Endothelial cell of umbilical vein (primary cell): ENCODE measurements at regions not wholly inside any gene's neighbourhood (a gene's known extent, or its start where the extent isn't known, plus 50 kb on each side); places are given as distances from the start of the nearest gene placed in this dataset.

Experiments
- BruUV-seq: library from RNA; stranded (reverse); fragments of 400-500 nt; replicated peaks from 2 replicates; lab custom pipeline; 2021; lab: Mats Ljungman, UMichigan
- CTCF ChIA-PET: fragments of 300-600, 350-600 bp; sonication (Branson Sonifier 250); formaldehyde crosslinking; loops from one replicate; lab custom pipeline; 2021; ENCODE audit warnings: antibody characterized with exemption, inconsistent platforms; lab: Charles Lee
- POLR2A ChIA-PET: fragments of 300-600, 350-600 bp; sonication (Branson Sonifier 250); formaldehyde crosslinking; loops from one replicate; lab custom pipeline; 2021; ENCODE audit warnings: antibody characterized with exemption, inconsistent platforms; lab: Charles Lee
- DNase-seq: peaks from one replicate; pipeline ENCODE4 v3.0.0-alpha.2; 2011; ENCODE audit warnings: low read depth, low spot score
- FAIRE-seq: peaks from 2 replicates; lab custom pipeline; 2011; peaks lifted over from hg19 to GRCh38; lab: Jason Lieb, UNC
- H2AFZ ChIP-seq: 2 replicates; pipeline ENCODE4 v1.6.0; 2012; ENCODE audit warnings: low read depth, low read length, control low read depth, inconsistent platforms
- H3K27ac ChIP-seq: 2 replicates; pipeline ENCODE4 v1.5.1; 2011; ENCODE audit warnings: low read depth, mild to moderate bottlenecking, control low read depth, low read length, moderate library complexity; ENCODE audit not compliant: insufficient read depth
- H3K27me3 ChIP-seq, 2 experiments: 2 replicates each; pipeline versions ENCODE4 v1.6.0 to v1.6.1; 2011; ENCODE audit warnings: low read length in 2 of 2, mixed read lengths in 1 of 2; ENCODE audit not compliant: control insufficient read depth in 2 of 2, insufficient read depth in 2 of 2
- H3K36me3 ChIP-seq, 2 experiments: 2 replicates in 1 of 2; 3 replicates in 1 of 2; pipeline ENCODE4 v1.5.1; 2011; ENCODE audit warnings: low read length in 2 of 2, mild to moderate bottlenecking in 1 of 2, moderate library complexity in 1 of 2; ENCODE audit not compliant: control insufficient read depth in 2 of 2, insufficient read depth in 2 of 2; ENCODE audit errors: extremely low read depth in 1 of 2
- H3K4me1 ChIP-seq: 3 replicates; pipeline ENCODE4 v1.5.1; 2011; ENCODE audit warnings: mild to moderate bottlenecking, low read length; ENCODE audit not compliant: control insufficient read depth, insufficient read depth; ENCODE audit errors: extremely low read depth
- H3K4me2 ChIP-seq: 2 replicates; pipeline ENCODE4 v1.6.1; 2011; ENCODE audit warnings: low read length, control low read depth, mixed read lengths; ENCODE audit not compliant: insufficient read depth
- H3K4me3 ChIP-seq, 3 experiments: fragments of 200-600 bp in 1 of 3; sonication (generic), shearing (Covaris generic) in 1 of 3; replicated peaks in 1 of 3; 2 replicates each; pipeline ENCODE4 v1.5.1; 2011 to 2016; ENCODE audit warnings: control low read depth in 3 of 3, low read length in 3 of 3, mild to moderate bottlenecking in 2 of 3, inconsistent platforms in 1 of 3, low read depth in 1 of 3, moderate library complexity in 1 of 3; ENCODE audit not compliant: insufficient read depth in 1 of 3
- H3K79me2 ChIP-seq: 2 replicates; pipeline ENCODE4 v1.6.0; 2012; ENCODE audit warnings: low read length, inconsistent platforms; ENCODE audit not compliant: control insufficient read depth, insufficient read depth
- H3K9ac ChIP-seq: replicated peaks from 2 replicates; pipeline ENCODE3; 2011; ENCODE audit warnings: low read length, control low read depth; ENCODE audit not compliant: insufficient read depth; ENCODE audit errors: extremely low read depth
- H3K9me1 ChIP-seq: replicated peaks from 3 replicates; pipeline ENCODE4 v1.6.0; 2011; ENCODE audit warnings: mild to moderate bottlenecking, low read length; ENCODE audit not compliant: control insufficient read depth, insufficient read depth; ENCODE audit errors: extremely low read depth
- H3K9me3 ChIP-seq: replicated peaks from 2 replicates; pipeline ENCODE4 v1.5.1; 2012; ENCODE audit warnings: low read length, inconsistent platforms; ENCODE audit not compliant: control insufficient read depth, insufficient read depth
- H4K20me1 ChIP-seq: replicated peaks from 2 replicates; pipeline ENCODE3; 2011; ENCODE audit warnings: mild to moderate bottlenecking, low read length; ENCODE audit not compliant: control insufficient read depth, insufficient read depth; ENCODE audit errors: extremely low read depth
- EZH2 ChIP-seq: IDR thresholded peaks from 2 replicates; pipeline ENCODE4 v1.6.1; 2012; ENCODE audit warnings: borderline replicate concordance, low read depth, mild to moderate bottlenecking, moderate library complexity, low read length, inconsistent platforms; ENCODE audit not compliant: severe bottlenecking
- JUN ChIP-seq: IDR thresholded peaks from 2 replicates; pipeline ENCODE4 v1.6.1; 2011; ENCODE audit warnings: borderline replicate concordance, low read depth; ENCODE audit not compliant: insufficient read length, insufficient read depth
- MYC ChIP-seq: IDR thresholded peaks from one replicate; pipeline ENCODE4 v1.6.1; 2011; ENCODE audit warnings: mild to moderate bottlenecking, low read depth, low read length
- POLR2A ChIP-seq: IDR thresholded peaks from 2 replicates; pipeline ENCODE4 v1.6.1; 2012; ENCODE audit warnings: low read depth, mild to moderate bottlenecking, control low read depth, low read length
- POLR2AphosphoS5 ChIP-seq: IDR thresholded peaks from 2 replicates; pipeline ENCODE4 v1.6.1; 2012; ENCODE audit warnings: low read depth, mild to moderate bottlenecking, control low read depth, low read length, moderate library complexity; ENCODE audit not compliant: insufficient read depth
- dilution Hi-C: fragments of 300-500 bp; cut with MboI; formaldehyde crosslinking; loops from one replicate; pipeline ENCODE4 v1.15.0; 2019; ENCODE audit warnings: low sequenced_read_pairs; ENCODE audit not compliant: extremely low pct_ligation_motif_present
- intact Hi-C: fragments of 100-400 bp; cut with micrococcal nuclease; formaldehyde crosslinking; loops from one replicate; pipeline ENCODE4 v1.10.0; 2022
- TF ChIP-seq, protein P1 (sequence below), 2 donors: IDR thresholded peaks; 1 replicate in 1 of 2; 2 replicates in 1 of 2; pipeline ENCODE4 v1.5.1; 2011; ENCODE audit warnings: low read length in 2 of 2, mild to moderate bottlenecking in 2 of 2, moderate library complexity in 2 of 2, control low read depth in 1 of 2, inconsistent platforms in 1 of 2, low read depth in 1 of 2; ENCODE audit not compliant: insufficient read depth in 1 of 2; ENCODE audit errors: extremely low read depth in 1 of 2

DNA sequence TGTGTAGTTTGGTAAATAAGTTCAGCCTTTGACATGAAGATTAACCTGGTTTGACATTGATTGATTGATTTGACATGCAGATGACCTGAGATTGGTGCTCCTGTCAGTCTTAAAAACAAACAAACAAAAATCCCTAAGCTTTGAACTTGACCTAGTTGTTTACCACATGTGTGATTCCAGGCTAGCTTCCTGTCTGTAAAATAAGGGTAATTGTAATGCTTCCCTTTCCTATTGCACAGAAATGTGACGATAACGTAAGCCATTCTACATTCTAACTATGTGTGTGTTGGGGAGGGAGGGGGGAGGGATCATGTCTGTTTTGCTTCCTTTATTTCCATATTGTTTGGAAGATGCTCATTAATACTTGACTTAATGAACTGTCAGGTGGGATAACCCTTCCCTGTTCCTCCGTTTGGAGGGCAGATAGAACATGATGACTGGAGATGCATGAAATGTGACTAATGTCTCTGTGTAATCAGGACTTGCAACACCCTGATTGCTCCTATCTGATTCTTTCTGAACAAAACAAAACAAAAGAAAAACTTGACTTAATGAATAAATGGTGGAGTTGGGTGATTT is 106.1 kb upstream of the CLMP start:
- CTCF ChIA-PET: interaction anchor here (0.6 to 5.6 kb wide), 17 partner anchors 17 to 294 kb away, joined by 3 to 56 read pairs (median 6); no protein-coding TSS in a partner anchor

More for the DNA sequence above, 106.1 kb upstream of the CLMP start:
- Histone ChIP-seq H3K4me2 (peak overlapping the region; percentile 82), H3K79me2 (no peaks in the 10 kb centered on the region), H3K36me3 (no peaks in the 10 kb centered on the region), H3K4me1 (peaks cover 17% of the 10 kb centered on the region), H3K9me1 (no peaks in the 10 kb centered on the region), H3K27me3 (peaks cover 4 to 6% of the 10 kb centered on the region in 2 experiments), H4K20me1 (no peaks in the 10 kb centered on the region), H3K9ac (no peak overlapping the region), H3K9me3 (no peaks in the 10 kb centered on the region), H3K4me3 (peak overlapping the region in 1 of 3 experiments; percentile 22), H2AFZ (peak overlapping the region; percentile 95), H3K27ac (no peak overlapping the region)
- dilution Hi-C loops (loop anchor here (25.0 kb wide), 1 partner anchor 186 kb away; no protein-coding TSS in a partner anchor), intact Hi-C loops (loop anchor here (1.0 to 5.0 kb wide), 5 partner anchors 106 to 256 kb away; no protein-coding TSS in a partner anchor)
- TF ChIP-seq, protein P1, sequence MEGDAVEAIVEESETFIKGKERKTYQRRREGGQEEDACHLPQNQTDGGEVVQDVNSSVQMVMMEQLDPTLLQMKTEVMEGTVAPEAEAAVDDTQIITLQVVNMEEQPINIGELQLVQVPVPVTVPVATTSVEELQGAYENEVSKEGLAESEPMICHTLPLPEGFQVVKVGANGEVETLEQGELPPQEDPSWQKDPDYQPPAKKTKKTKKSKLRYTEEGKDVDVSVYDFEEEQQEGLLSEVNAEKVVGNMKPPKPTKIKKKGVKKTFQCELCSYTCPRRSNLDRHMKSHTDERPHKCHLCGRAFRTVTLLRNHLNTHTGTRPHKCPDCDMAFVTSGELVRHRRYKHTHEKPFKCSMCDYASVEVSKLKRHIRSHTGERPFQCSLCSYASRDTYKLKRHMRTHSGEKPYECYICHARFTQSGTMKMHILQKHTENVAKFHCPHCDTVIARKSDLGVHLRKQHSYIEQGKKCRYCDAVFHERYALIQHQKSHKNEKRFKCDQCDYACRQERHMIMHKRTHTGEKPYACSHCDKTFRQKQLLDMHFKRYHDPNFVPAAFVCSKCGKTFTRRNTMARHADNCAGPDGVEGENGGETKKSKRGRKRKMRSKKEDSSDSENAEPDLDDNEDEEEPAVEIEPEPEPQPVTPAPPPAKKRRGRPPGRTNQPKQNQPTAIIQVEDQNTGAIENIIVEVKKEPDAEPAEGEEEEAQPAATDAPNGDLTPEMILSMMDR (IDR thresholded peaks at IDR 0.05; ENCODE audit: extremely low read depth in 1 of 2, insufficient read depth in 1 of 2, low read depth in 1 of 2, low read length in 2 of 2): no peak
- TF ChIP-seq POLR2AphosphoS5: no peak
- no peak for TF ChIP-seq POLR2A
- peak; percentile 15 for TF ChIP-seq EZH2
- TF ChIP-seq JUN: peak; percentile 18
- TF ChIP-seq MYC: no peak
- FAIRE-seq: peak; percentile 50
- POLR2A ChIA-PET: no interaction called here
- DNase-seq: peak; percentile 63
- no TSS peak for BruUV-seq
